Large intestine (tissue), 3 donors: ENCODE measurements at regions not wholly inside any gene's neighbourhood (a gene's known extent, or its start where the extent isn't known, plus 50 kb on each side); places are given as distances from the start of the nearest gene placed in this dataset.

Experiments
- DNase-seq, 2 donors: peaks; one replicate each; pipeline versions ENCODE4 v3.0.0 to v3.0.0-alpha.2; 2013
- H3K27ac ChIP-seq: one replicate; pipeline ENCODE4 v1.5.1; 2013; ENCODE audit warnings: low read length
- H3K27me3 ChIP-seq: 2 replicates; pipeline ENCODE4 v1.6.1; 2013; ENCODE audit warnings: low read length; ENCODE audit not compliant: control insufficient read depth, insufficient read depth
- H3K36me3 ChIP-seq: 2 replicates; pipeline ENCODE4 v1.6.1; 2013; ENCODE audit warnings: low read length; ENCODE audit not compliant: control insufficient read depth, insufficient read depth
- H3K4me1 ChIP-seq: one replicate; pipeline ENCODE4 v1.6.1; 2013; ENCODE audit warnings: low read length; ENCODE audit not compliant: control insufficient read depth, insufficient read depth
- H3K4me3 ChIP-seq: one replicate; pipeline ENCODE4 v1.5.1; 2013; ENCODE audit warnings: low read length
- H3K9me3 ChIP-seq: one replicate; pipeline ENCODE4 v1.6.1; 2013; ENCODE audit warnings: mild to moderate bottlenecking, low read depth, low read length, moderate library complexity; ENCODE audit not compliant: control insufficient read depth
- WGBS: methylation state at CpG from one replicate; pipeline ENCODE4 v1.1.5; 2013; ENCODE audit warnings: low lambda C conversion rate; ENCODE audit not compliant: insufficient coverage; 5-methylcytosine and 5-hydroxymethylcytosine counted together

DNA sequence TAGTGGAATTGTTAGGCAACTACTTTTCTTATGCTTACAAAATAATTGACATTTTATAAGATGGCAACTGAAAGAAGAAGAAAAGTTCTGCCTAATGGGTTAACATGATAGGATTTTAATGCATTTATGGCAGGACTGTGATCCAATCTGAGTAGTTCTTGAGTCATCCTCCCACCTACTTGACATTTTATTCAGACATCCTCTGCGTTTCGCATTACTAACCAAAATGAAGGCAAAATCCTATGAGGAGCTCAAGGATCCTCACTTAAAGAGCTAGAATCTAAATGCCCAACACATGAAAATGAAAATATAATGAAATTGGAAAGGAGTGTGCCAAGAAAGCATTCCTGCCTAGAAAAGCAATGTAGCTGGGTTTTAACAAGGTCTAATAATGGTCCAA is 581.1 kb upstream of the SEMA6D start:
- Histone ChIP-seq H3K4me1 (no peaks in the 10 kb centered on the region), H3K27ac (no peak overlapping the region), H3K36me3 (no peaks in the 10 kb centered on the region), H3K9me3 (no peaks in the 10 kb centered on the region), H3K4me3 (no peak overlapping the region), H3K27me3 (no peaks in the 10 kb centered on the region)
- no peak for DNase-seq
- WGBS, result no CpG with 5 or more reads among the region's 2 CpGs

DNA sequence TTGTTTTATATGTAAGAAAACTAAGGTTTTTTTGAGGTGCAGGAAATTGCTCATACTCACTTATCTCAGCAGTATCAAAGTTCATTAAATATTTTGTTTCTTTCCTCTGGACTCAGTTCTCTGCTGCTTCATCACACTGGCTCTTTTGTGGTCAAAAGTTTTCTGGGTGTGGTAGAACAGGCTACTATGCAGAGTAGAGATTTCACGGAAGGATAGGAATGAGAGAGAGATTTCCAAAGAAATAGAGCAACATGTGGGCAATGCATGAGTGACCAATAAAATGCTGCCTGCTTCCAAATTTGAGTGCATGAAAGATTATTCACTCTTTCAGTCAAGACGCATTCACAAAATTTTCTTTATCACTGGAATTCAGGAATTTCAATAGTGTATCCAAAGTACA is 577.3 kb upstream of the SEMA6D start:
- no peaks in the 10 kb centered on the region for H3K27me3 ChIP-seq
- 93% methylated on average over 2 of the region's 2 CpGs for WGBS
- no peak for DNase-seq
- H3K4me1 ChIP-seq, result no peaks in the 10 kb centered on the region
- H3K4me3 ChIP-seq, result no peak overlapping the region
- H3K27ac ChIP-seq, result no peak overlapping the region
- H3K9me3 ChIP-seq, result no peaks in the 10 kb centered on the region
- no peaks in the 10 kb centered on the region for H3K36me3 ChIP-seq

DNA sequence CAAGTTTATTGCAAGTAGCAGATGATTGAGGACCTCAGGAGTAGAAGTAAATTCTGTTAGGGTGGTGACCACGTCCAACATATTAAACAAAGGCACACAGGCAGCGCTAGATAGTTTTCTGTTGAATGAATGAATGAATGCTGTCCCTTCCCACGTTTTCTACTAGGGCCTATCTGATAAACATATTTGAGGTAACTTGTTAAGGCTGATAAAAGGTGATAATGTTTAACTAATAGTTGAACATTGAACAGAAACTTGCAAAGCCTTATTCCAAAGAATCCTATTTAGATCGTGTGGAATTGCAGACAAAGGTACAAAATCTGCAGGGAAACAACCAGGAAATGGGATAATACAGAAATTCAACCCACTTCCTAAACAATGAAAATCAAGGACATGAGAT is 559.5 kb upstream of the SEMA6D start:
- H3K9me3 ChIP-seq, result no peaks in the 10 kb centered on the region
- H3K36me3 ChIP-seq, result no peaks in the 10 kb centered on the region
- no peak overlapping the region for H3K27ac ChIP-seq
- no peaks in the 10 kb centered on the region for H3K4me1 ChIP-seq
- no peaks in the 10 kb centered on the region for H3K27me3 ChIP-seq
- H3K4me3 ChIP-seq, result no peak overlapping the region
- no peak for DNase-seq
- no CpG with 5 or more reads among the region's 4 CpGs for WGBS

DNA sequence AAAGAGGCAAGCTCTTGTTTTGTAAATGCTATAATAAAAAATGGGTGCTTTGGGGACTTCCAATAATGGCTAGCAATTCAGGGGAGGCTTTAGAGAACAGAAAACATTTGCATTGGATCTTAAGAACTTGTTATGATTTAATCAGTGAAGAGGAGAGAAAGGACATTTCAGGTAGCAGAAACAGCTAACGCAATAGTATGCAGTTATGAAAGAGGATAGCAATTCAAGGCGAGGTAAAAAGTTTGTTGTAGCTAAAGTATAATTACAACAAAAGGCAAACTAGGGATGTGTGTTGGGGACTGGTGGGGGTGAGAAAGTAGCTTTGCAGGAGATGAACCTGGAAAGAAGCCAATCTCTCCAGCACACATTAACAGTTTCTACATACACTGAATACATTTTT is 558.7 kb upstream of the SEMA6D start:
- no peaks in the 10 kb centered on the region for H3K4me1 ChIP-seq
- DNase-seq, result no peak
- H3K4me3 ChIP-seq, result no peak overlapping the region
- H3K27ac ChIP-seq, result no peak overlapping the region
- no peaks in the 10 kb centered on the region for H3K27me3 ChIP-seq
- no peaks in the 10 kb centered on the region for H3K9me3 ChIP-seq
- no peaks in the 10 kb centered on the region for H3K36me3 ChIP-seq
- no CpG with 5 or more reads among the region's 2 CpGs for WGBS

DNA sequence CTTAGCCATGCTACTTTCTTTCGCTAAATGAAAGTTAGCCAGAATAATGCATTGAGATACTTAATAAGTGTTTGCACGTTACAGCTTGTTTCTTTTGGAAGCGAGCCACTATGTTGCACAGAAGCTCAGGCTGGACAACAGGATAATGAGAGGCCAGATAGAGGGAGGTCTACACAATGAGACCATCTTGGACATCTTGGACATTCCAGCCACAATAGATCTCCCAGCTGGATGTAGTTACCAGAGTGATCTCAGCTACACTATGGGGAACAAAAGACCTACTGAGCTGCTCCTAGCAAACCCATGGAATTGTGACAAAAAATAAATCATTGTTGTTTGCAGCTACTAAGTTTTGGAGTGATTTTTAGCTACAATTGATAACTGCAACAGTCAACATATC is 540.1 kb upstream of the SEMA6D start:
- Histone ChIP-seq H3K4me1 (no peaks in the 10 kb centered on the region), H3K36me3 (no peaks in the 10 kb centered on the region), H3K4me3 (no peak overlapping the region), H3K27ac (no peak overlapping the region), H3K27me3 (peaks cover 8% of the 10 kb centered on the region), H3K9me3 (no peaks in the 10 kb centered on the region)
- 100% methylated on average over 2 of the region's 3 CpGs for WGBS
- DNase-seq, result no peak

DNA sequence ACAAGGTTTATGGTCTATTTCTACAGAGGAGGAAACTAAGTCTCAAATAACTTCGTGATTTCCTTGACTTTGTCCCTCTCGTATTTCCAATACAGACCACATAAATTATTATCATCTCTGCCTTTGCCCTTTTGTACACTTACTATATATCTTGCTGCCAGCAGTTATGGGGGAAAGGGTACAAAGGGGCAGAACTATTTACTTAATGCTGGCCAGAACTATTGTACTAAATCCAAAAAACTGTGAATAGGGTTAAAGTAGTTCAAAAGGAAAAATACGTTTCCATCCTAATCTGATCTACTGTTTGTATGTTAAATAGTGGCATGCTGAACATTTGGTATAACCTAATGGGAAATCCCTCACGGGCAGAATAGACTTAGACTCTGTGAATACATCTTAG is 537.3 kb upstream of the SEMA6D start:
- no peak overlapping the region for H3K4me3 ChIP-seq
- no peaks in the 10 kb centered on the region for H3K9me3 ChIP-seq
- H3K4me1 ChIP-seq, result peaks cover 3% of the 10 kb centered on the region
- WGBS, result 67% methylated on average over 3 of the region's 4 CpGs
- H3K27ac ChIP-seq, result no peak overlapping the region
- H3K36me3 ChIP-seq, result no peaks in the 10 kb centered on the region
- peaks cover 35% of the 10 kb centered on the region for H3K27me3 ChIP-seq
- no peak for DNase-seq

DNA sequence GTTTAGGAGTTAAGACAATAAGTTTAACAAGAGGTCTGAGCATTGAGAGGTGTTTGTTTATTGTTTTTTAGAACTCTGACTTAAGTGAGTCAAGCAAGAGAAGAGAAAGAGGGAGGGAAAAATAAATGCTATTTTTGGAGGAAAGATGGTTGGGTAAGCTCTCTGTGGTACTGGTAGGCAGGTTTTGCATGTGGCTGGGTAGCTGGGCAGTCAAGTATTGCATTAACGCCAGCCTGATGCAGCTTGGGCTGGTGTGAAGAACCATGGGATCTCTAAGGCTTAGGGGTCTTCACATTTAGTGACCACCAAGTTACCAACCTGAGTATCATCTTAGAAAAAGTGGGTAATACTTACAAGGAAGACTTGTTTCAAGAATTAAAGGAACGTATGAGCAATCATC is 534.5 kb upstream of the SEMA6D start:
- WGBS, result no CpG with 5 or more reads among the region's 2 CpGs
- Histone ChIP-seq H3K4me3 (no peak overlapping the region), H3K9me3 (no peaks in the 10 kb centered on the region), H3K36me3 (no peaks in the 10 kb centered on the region), H3K27me3 (peaks cover 47% of the 10 kb centered on the region), H3K27ac (no peak overlapping the region), H3K4me1 (peaks cover 3% of the 10 kb centered on the region)
- DNase-seq, result no peak

DNA sequence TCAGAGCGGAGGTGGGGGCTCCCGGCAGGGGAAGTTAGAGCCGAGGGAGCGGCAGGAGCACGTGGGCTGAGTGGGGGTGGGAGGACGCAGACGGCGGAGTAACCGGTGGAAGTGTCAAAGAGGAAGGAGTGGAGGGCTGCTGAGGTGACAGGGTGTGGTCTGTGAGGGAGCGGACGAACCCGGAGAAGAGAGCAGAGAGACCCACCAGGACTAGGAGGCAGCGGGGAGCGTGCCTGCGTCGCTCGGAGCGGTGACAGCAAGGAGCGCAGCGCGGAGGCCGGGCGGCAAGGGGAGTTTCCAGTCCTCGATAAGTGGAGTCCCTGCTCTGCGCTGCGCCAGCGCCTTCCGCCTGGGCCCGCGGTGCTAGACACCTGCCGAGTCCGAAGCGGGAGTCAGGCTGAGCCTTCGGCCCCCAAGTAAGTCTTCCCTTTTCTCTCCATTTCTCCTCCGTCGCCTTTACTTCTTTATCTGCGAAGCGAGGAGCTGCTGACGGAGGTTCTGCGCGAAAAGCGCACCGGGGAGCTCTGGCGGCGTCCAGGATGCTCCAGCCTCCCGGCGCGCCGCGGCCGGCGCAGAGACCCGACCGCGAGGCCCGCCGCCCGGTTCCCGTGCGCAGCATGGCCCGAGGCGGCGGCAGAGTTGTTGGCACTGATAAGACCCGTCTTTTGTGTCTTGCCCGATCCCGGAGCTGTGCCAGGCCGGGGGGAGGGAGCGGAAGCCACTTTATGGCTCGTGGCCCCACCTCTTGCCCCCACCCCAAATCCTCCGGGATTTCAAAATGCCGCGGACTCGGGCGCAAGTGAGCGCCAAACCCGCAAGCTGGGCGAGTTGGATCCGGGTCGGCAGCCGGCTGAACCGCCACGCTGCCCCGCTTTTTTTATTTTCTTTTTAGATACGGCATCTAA is 533.0 kb upstream of the SEMA6D start:
- Histone ChIP-seq H3K36me3 (no peaks in the 10 kb centered on the region), H3K27ac (no peak overlapping the region), H3K4me3 (peak overlapping the region; percentile 48), H3K9me3 (no peaks in the 10 kb centered on the region), H3K27me3 (peaks cover 47% of the 10 kb centered on the region), H3K4me1 (peaks cover 3% of the 10 kb centered on the region)
- WGBS, result no CpG with 5 or more reads among the region's 84 CpGs
- DNase-seq, result peak in 1 of 2 donors; percentile 41

DNA sequence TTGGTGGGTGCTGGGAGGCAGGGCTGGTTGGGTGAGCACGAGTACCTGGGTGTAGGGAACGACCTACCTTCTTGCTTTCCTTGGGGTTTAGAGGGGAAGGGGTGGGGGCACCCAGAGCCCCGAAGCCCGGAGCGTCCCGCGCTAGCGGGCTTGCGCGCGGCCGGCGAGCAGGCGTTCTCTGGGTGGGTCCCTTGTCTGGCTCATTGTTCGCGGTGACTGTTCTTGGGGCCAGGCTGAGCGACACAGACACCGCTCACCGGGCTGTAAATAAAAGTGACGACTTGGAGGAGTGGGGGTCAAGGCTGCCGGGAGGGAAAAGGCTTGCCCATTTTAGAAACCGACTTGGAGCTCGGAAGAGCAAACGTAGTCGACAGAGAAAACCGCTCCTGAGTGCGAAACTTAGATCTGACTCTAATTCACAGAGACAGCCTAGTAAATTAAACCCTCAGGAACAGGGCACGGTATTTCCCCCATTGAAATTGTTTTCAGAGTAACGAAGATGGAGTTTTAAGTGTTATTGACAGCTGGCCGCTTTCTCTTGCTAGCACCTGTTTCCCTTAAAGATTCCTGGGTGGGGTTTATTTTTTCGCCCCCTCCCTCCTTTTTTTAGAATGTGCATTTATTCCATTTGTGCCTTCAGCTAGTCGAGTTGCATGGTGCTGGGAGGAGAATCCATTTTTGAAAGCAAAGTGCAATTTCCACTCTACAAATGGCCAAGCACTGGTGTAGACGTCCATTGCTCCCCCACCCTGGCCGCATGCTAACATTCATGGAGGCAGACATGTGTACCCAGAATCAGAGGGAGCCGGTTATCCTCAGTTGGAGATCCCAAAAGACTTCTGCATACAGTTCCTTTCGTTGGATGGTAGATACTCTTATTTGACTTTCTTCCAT is 532.1 kb upstream of the SEMA6D start:
- H3K36me3 ChIP-seq, result no peaks in the 10 kb centered on the region
- peak in 1 of 2 donors; percentile 23 for DNase-seq
- H3K4me1 ChIP-seq, result peaks cover 3% of the 10 kb centered on the region
- H3K9me3 ChIP-seq, result no peaks in the 10 kb centered on the region
- peaks cover 47% of the 10 kb centered on the region for H3K27me3 ChIP-seq
- 40% methylated on average over 2 of the region's 36 CpGs for WGBS
- H3K27ac ChIP-seq, result no peak overlapping the region
- H3K4me3 ChIP-seq, result peak overlapping the region; percentile 48

DNA sequence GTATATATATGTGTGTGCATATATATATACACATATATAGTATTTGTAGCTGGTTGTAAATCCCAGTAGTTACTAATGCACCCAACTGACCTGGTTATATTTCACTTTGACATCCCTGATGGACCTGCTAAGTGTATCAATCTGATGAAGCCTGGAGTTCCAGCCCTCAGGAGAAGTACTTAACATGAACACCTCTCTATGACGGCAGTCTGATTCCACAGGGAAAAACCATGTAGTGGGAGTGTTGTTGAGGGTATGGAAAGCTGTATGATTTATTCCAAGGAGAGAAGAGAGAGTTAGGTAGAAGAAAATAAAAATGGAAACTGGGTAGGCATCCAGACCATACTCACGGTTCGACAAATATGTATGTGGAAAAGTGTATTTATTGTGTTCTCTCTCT is 531.2 kb upstream of the SEMA6D start:
- DNase-seq, result no peak
- Histone ChIP-seq H3K27me3 (peaks cover 47% of the 10 kb centered on the region), H3K4me1 (peaks cover 3% of the 10 kb centered on the region), H3K27ac (no peak overlapping the region), H3K36me3 (no peaks in the 10 kb centered on the region), H3K9me3 (no peaks in the 10 kb centered on the region), H3K4me3 (no peak overlapping the region)
- 83% methylated on average over 1 of the region's 3 CpGs for WGBS
